AG09309 (cell line): ENCODE measurements at regions not wholly inside any gene's neighbourhood (a gene's known extent, or its start where the extent isn't known, plus 50 kb on each side); places are given as distances from the start of the nearest gene placed in this dataset.
"Not testable (repeated sequence)": the region's sequence is repeated elsewhere in the genome, so short reads cannot be mapped to it uniquely, and the experiment has no call there.

Source experiments
- DNase-seq: peaks from one replicate; pipeline ENCODE4 v3.0.0-alpha.2; 2010; ENCODE audit warnings: low read depth
- H3K4me3 ChIP-seq: 2 replicates; pipeline ENCODE4 v1.5.1; 2011; ENCODE audit warnings: mild to moderate bottlenecking, low read depth, low read length, moderate library complexity; ENCODE audit not compliant: control insufficient read depth
- TF ChIP-seq, protein P1 (sequence below): IDR thresholded peaks from 2 replicates; pipeline ENCODE4 v1.5.1; 2011; ENCODE audit warnings: mild to moderate bottlenecking, low read depth, low read length, inconsistent platforms; ENCODE audit not compliant: insufficient read depth, control insufficient read depth; ENCODE audit errors: missing control alignments

DNA sequence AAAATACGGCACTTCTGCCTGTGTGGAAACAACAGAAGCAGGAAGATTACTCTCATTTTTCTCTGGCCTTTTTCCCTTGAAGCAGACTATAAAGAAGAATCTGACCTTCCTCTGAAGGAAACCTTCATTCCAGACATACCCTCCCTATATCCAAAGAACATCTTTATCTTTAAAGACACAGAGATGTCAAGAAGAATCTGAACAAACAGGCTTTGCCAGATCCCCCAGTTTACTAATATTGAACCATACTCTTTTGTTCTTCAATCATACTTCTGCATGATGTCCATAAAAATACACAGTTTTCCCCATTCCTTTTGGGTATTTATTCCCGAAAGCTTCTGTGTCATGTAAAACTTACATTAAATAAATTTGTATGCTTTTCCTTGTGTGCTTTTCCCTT is 225.8 kb downstream of the MAT2B start:
- H3K4me3 ChIP-seq = no peak overlapping the region
- TF ChIP-seq, protein P1, sequence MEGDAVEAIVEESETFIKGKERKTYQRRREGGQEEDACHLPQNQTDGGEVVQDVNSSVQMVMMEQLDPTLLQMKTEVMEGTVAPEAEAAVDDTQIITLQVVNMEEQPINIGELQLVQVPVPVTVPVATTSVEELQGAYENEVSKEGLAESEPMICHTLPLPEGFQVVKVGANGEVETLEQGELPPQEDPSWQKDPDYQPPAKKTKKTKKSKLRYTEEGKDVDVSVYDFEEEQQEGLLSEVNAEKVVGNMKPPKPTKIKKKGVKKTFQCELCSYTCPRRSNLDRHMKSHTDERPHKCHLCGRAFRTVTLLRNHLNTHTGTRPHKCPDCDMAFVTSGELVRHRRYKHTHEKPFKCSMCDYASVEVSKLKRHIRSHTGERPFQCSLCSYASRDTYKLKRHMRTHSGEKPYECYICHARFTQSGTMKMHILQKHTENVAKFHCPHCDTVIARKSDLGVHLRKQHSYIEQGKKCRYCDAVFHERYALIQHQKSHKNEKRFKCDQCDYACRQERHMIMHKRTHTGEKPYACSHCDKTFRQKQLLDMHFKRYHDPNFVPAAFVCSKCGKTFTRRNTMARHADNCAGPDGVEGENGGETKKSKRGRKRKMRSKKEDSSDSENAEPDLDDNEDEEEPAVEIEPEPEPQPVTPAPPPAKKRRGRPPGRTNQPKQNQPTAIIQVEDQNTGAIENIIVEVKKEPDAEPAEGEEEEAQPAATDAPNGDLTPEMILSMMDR = no peak
- DNase-seq = no peak

DNA sequence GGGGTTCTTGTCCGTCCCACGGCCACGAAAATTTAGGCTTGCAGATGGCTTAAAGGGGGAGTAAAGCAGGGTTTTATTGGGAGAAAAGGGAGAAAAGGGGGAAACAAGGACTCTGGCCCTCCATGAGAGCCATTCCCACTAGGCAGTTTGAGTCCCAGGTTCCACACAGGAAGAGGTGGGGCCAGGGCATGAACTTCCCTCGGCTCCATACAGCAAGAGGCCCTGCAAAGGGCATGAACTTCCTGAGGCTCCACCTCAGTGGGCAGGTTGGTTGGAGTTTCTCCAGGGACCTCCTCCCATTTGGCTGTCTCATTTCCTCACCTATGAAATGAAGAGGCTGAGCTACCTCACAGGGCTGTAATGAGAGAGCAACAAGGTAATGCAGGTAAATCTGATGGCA is 229.7 kb downstream of the MAT2B start:
- TF ChIP-seq, protein P1 = no peak
- DNase-seq = no peak
- no peak overlapping the region for H3K4me3 ChIP-seq

DNA sequence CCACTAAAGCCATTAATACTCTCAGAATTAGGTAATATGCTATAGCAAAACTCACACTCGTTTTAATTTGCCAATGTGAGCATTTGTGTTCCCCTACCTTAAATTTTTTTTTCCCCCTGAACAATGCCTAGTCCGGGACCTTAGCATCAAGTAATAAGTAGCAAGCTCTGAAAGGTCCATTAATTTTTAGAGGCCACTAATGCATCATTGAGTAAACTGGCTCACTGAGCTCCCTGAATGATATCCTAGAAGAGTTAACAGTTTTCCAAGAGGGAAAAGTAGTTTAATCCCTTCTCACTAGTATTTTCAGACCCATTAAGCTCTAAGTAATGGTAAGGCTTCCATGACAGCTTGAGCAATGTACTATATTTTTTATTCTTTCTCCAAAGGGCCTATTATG is 242.2 kb downstream of the MAT2B start:
- no peak for DNase-seq
- TF ChIP-seq, protein P1 = no peak

DNA sequence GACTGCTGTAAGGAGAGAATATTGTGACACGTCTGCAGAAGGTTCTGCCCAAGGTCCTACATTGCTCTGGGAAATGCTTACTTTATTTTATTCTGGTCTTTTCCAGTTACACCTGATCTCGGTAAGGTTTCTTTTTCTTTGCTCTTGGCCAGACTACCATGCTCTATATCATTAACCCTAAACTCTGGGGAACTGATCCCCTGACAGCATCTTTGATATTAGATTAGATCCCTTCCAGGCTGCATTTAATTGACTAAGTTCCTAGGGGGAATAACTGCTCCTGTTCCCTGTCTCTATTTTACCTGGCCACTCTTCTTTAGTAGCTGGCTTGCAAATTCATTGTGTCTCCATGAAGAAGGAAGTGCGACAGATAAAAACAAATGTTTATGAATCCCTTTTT is 243.5 kb downstream of the MAT2B start:
- TF ChIP-seq, protein P1 = no peak
- DNase-seq = no peak
- no peak overlapping the region for H3K4me3 ChIP-seq

More for the DNA sequence above, 242.2 kb downstream of the MAT2B start:
- no peak overlapping the region for H3K4me3 ChIP-seq

DNA sequence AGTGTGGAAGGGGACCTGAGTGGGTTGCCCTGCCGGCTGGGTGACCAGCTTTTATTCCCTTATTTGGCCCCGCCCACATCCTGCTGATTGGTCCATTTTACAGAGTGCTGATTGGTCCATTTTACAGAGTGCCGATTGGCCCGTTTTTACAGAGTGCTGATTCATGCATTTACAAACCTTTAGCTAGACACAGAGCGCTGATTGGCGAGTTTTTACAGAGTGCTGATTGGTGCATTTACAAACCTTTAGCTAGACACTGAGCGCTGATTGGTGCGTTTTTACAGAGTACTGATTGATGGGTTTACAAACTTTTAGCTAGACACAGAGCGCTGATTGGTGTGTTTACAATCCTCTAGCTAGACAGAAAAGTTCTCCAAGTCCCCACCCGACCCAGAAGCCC is 245.0 kb downstream of the MAT2B start:
- not testable (repeated sequence) for DNase-seq, H3K4me3 ChIP-seq

DNA sequence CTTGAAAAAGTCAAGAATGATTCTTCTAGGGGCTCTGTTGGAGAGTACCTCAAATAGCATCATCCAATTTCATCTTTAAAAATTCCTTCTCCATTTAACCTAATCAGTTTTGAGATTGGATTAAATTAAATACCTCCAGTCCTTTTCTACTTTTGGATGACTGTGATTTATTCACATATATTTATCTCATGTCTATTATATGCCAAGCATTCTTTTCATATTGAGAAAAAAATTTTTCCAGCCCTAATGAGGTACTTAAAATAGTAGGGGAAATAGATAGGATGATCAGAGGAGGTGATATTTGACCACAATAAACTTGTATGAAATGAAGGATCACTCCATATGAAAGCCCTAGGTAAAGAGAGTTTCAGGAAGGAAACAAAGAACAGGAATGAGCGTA is 250.1 kb downstream of the MAT2B start:
- TF ChIP-seq, protein P1 = no peak
- no peak for DNase-seq

DNA sequence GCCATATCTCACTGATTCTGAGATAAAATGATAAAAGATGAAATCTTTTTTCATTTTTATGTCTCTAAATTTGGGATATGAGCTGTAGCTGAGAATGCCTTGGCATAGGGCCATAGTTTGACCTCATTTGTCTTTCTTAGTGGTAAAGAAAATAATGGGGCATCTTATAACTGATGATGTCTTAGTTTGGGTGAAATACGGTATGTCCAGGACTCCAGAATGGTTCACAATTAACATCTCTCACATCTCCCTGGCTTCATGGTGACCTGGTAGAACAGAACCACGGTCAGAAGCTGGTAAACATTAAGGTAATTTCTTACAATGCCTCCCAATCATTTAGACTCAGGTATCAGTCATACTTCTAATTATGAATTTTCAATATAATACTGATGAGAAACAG is 250.8 kb downstream of the MAT2B start:
- TF ChIP-seq, protein P1 = no peak
- DNase-seq = no peak
- H3K4me3 ChIP-seq = no peak overlapping the region

More for the DNA sequence above, 250.1 kb downstream of the MAT2B start:
- no peak overlapping the region for H3K4me3 ChIP-seq

DNA sequence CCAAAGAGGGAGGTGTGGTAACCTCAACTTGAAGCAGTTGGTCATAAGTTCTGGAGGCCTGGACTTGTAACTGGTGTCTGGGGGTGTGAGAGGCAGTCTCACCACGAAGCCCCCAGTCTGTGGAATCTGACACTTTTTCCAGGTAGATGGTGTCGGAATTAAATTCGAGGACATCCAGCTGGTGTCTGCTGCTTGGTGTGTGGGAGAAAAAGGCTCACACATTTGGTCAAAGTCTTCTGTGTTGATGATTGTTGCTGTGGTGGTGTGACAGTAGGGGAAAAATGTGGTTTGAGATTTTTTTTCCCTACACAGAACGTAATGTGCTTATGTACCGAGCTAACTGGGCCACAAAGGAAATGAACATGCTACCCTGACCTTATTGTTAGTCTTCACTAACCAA is 251.9 kb downstream of the MAT2B start:
- no peak for DNase-seq
- TF ChIP-seq, protein P1 = no peak
- no peak overlapping the region for H3K4me3 ChIP-seq
